ENCODE measurements at regions not wholly inside any gene's neighbourhood (a gene's known extent, or its start where the extent isn't known, plus 50 kb on each side); places are given as distances from the start of the nearest gene placed in this dataset.

DNA sequence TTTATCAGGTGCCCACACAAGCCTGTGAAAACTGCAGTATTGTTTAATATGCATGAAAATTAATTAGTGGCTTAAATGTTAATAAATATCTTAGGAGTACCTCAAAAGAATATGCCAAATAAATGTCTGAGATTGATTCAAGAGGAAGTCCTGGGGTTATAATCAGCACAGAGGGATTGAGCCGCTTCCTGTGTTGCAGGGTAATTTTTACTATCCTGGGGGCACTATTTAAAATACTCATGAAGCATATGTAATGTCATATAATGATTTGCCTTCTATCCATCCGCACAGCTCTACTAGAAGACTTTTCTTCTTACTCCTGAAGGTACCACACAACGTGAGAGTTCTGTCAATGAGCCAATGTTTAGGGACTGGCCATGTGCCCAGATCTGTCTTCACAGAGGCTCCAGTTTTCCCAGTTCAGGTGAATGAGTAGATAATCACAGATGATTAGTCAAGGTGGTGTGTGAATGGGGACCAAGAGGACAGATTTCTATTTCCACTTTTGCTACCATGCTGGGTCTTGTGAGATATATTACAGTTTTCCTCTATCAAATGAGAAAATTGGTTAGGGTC, 233.3 kb downstream of the USP46 start:
- no peak overlapping the region for H3K4me3 ChIP-seq (ENCODE audit: insufficient read depth, low read depth, low read length)
- no peak overlapping the region for H2BK20ac ChIP-seq (ENCODE audit: low read depth, low read length)
- H3K4me2 ChIP-seq (ENCODE audit: low read depth, low read length), result no peak overlapping the region
- H3K18ac ChIP-seq (ENCODE audit: low read depth, low read length), result no peak overlapping the region
- ChIA-PET CTCF (no interaction called here), POLR2A (ENCODE audit: unreplicated experiment) (no interaction called here)
- TF ChIP-seq RAD21 (IDR thresholded peaks at IDR 0.05; ENCODE audit: low read length) (no peak), CTCF (conservative IDR thresholded peaks at IDR 0.05; ENCODE audit: low read depth, low read length) (no peak), BHLHE40 (IDR thresholded peaks at IDR 0.05; ENCODE audit: low read depth, low read length) (no peak), USF2 (IDR thresholded peaks at IDR 0.05; ENCODE audit: low read depth, low read length) (no peak), MXI1 (IDR thresholded peaks at IDR 0.05; ENCODE audit: borderline replicate concordance, low read depth, low read length) (no peak), CHD1 (IDR thresholded peaks at IDR 0.05; ENCODE audit: low read depth, low read length) (no peak), POLR2A (IDR thresholded peaks at IDR 0.05; ENCODE audit: low read depth, low read length) (no peak), MAFK (IDR thresholded peaks at IDR 0.05; ENCODE audit: low read depth, low read length) (no peak)
- DNase-seq (no peak), ATAC-seq (ENCODE audit: low read depth) (no peak)
- no CpG with 5 or more reads among the region's 3 CpGs for WGBS, 2 experiments (ENCODE audit: extremely low coverage in 2 of 2, insufficient read length in 1 of 2)
- H3K79me1 ChIP-seq (ENCODE audit: low read depth in 1 of 2, low read length in 2 of 2), result no peaks in the 10 kb centered on the region
- no peaks in the 10 kb centered on the region for H4K20me1 ChIP-seq (ENCODE audit: insufficient read depth, low read length)
- dilution Hi-C loops (cut with HindIII; ENCODE audit: low sequenced_read_pairs, unreplicated experiment) (no loop called here), intact Hi-C loops (cut with micrococcal nuclease) (no loop called here), in situ Hi-C loops (cut with MboI; ENCODE audit: low sequenced_read_pairs) (no loop called here)
- no peaks in the 10 kb centered on the region for H3K36me3 ChIP-seq (ENCODE audit: control insufficient read depth, insufficient read depth, low read length)
- no peak overlapping the region for H2BK15ac ChIP-seq (ENCODE audit: low read depth, low read length)
- H3K9me1 ChIP-seq (ENCODE audit: insufficient read depth, low read length), result no peaks in the 10 kb centered on the region
- H2AK9ac ChIP-seq (replicated peaks; ENCODE audit: low read depth, low read length, poor library complexity), result no peak overlapping the region
- BruUV-seq (replicated peaks), result no TSS peak
- no peak overlapping the region for H2AK5ac ChIP-seq (ENCODE audit: low read depth, low read length)
- H3K27ac ChIP-seq (ENCODE audit: insufficient read depth, low read length), result no peak overlapping the region
- no peak overlapping the region for H2BK120ac ChIP-seq (ENCODE audit: low read depth, low read length)
- no peak overlapping the region for H4K91ac ChIP-seq (ENCODE audit: insufficient read depth, low read depth, low read length)
- no peak overlapping the region for H4K5ac ChIP-seq (ENCODE audit: low read depth, low read length)
- H2BK5ac ChIP-seq (ENCODE audit: low read depth, low read length, poor library complexity, severe bottlenecking), result no peak overlapping the region
- H3K4ac ChIP-seq (ENCODE audit: low read depth, low read length), result no peak overlapping the region
- H3K9me3 ChIP-seq (ENCODE audit: control insufficient read depth, insufficient read depth, low read length), result no peaks in the 10 kb centered on the region
- H3K56ac ChIP-seq (ENCODE audit: extremely low read depth, insufficient read depth, low read length), result no peak overlapping the region
- no peak overlapping the region for H3K14ac ChIP-seq (replicated peaks; ENCODE audit: low read depth, low read length)
- no peaks in the 10 kb centered on the region; the same call in 1 of the 2 replicates for H3K27me3 ChIP-seq (ENCODE audit: control insufficient read depth, insufficient read depth, low read length)
- H2AFZ ChIP-seq (replicated peaks; ENCODE audit: low read length, poor library complexity), result no peak overlapping the region
- H3K23ac ChIP-seq (ENCODE audit: low read depth, low read length), result no peak overlapping the region
- no peak overlapping the region for H3K9ac ChIP-seq (ENCODE audit: low read depth, low read length)
- no peak overlapping the region for H4K8ac ChIP-seq (ENCODE audit: low read depth in 2 of 2, low read length in 2 of 2)
- no peaks in the 10 kb centered on the region for H3K4me1 ChIP-seq (ENCODE audit: control insufficient read depth, insufficient read depth, low read length)
